HFFc6 (cell line): ENCODE measurements at regions not wholly inside any gene's neighbourhood (a gene's known extent, or its start where the extent isn't known, plus 50 kb on each side); places are given as distances from the start of the nearest gene placed in this dataset.
A peak's percentile ranks its signal among the peaks of the same experiment; 100 is the strongest.
"Not testable (repeated sequence)": the region's sequence is repeated elsewhere in the genome, so short reads cannot be mapped to it uniquely, and the experiment has no call there.

Source experiments
- DNase-seq: peaks from one replicate; pipeline ENCODE4 v3.0.0-alpha.2; 2018
- H3K27ac Mint-ChIP-seq: 2 replicates; pipeline ENCODE4 v1.8.0; 2020; ENCODE audit warnings: mild to moderate bottlenecking, mixed read lengths
- H3K27me3 Mint-ChIP-seq: 2 replicates; pipeline ENCODE4 v1.8.0; 2021; ENCODE audit warnings: mild to moderate bottlenecking, moderate library complexity, mixed read lengths; ENCODE audit not compliant: insufficient read depth
- H3K36me3 Mint-ChIP-seq: 2 replicates; pipeline ENCODE4 v1.8.0; 2021; ENCODE audit warnings: low read depth, mixed read lengths
- H3K4me1 Mint-ChIP-seq: 2 replicates; pipeline ENCODE4 v1.8.0; 2020; ENCODE audit warnings: low read depth, mixed read lengths
- H3K4me3 Mint-ChIP-seq: 2 replicates; pipeline ENCODE4 v1.8.0; 2020; ENCODE audit warnings: mild to moderate bottlenecking, moderate library complexity, mixed read lengths
- H3K9me3 Mint-ChIP-seq: 2 replicates; pipeline ENCODE4 v1.8.0; 2020; ENCODE audit warnings: mild to moderate bottlenecking, mixed read lengths
- CTCF ChIP-seq: fragments of 200-600 bp; sonication (generic); IDR thresholded peaks from 2 replicates; pipeline ENCODE4 v1.5.0; 2021; ENCODE audit warnings: antibody characterized with exemption, mild to moderate bottlenecking

DNA sequence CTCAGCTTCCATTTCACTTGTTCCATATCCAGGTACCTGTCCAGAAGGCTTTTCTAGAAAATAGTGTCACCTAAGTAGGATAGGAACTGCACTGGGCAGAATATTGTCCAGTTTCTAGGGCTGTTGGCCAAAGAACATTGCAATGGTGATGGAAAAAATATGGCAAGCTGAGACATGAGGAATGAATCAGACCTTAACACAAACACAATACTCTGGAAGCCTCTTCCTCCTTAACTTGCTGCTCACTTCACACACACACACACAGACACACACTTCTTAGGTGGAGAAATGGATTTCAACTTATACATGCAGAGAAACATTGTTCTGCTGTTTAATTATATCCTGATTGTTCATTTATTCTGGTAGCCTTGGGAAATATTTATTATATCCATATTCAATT is 203.0 kb upstream of the RGS17 start:
- no peak for TF ChIP-seq CTCF
- Mint-ChIP-seq H3K36me3 (no peaks in the 10 kb centered on the region), H3K27ac (no peak overlapping the region), H3K9me3 (peaks cover 69% of the 10 kb centered on the region), H3K27me3 (peaks cover 2% of the 10 kb centered on the region; the same call in 1 of the 2 replicates), H3K4me3 (no peak overlapping the region), H3K4me1 (no peaks in the 10 kb centered on the region)
- no peak for DNase-seq

DNA sequence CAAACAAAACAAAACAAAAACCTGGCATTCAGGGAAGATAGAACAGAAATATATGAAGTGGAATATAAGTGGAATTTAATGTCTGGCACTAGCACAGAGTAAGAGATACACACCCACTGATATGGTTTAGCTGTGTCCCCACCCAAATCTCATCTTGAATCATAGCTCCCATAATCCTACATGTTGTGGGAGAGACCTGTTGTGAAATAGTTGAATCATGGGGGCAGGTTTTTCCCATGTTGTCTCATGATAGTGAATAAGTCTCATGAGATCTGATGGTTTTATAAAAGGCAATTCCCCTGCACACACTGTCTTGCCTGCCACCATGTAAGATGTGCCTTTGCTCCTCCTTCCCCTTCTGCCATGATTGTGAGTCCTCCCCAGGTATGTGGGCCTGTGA is 200.1 kb upstream of the RGS17 start:
- H3K9me3 Mint-ChIP-seq, result peaks cover 58% of the 10 kb centered on the region
- not testable (repeated sequence) for DNase-seq, H3K4me1 Mint-ChIP-seq, H3K36me3 Mint-ChIP-seq, H3K27me3 Mint-ChIP-seq, H3K4me3 Mint-ChIP-seq, H3K27ac Mint-ChIP-seq

GRCh38 chr6:153328194-153328593 is 197.1 kb upstream of the RGS17 start:
- H3K4me1 Mint-ChIP-seq, result no peaks in the 10 kb centered on the region
- peaks cover 35% of the 10 kb centered on the region for H3K9me3 Mint-ChIP-seq
- no peaks in the 10 kb centered on the region for H3K27me3 Mint-ChIP-seq
- no peaks in the 10 kb centered on the region for H3K36me3 Mint-ChIP-seq
- no peak for DNase-seq
- no peak for TF ChIP-seq CTCF
- no peak overlapping the region for H3K4me3 Mint-ChIP-seq
- no peak overlapping the region for H3K27ac Mint-ChIP-seq

- Mint-ChIP-seq H3K4me1 (no peaks in the 10 kb centered on the region), H3K9me3 (peaks cover 18% of the 10 kb centered on the region), H3K36me3 (no peaks in the 10 kb centered on the region)
These were observed 194.6 kb upstream of the RGS17 start for GRCh38 chr6:153325661-153326060.

DNA sequence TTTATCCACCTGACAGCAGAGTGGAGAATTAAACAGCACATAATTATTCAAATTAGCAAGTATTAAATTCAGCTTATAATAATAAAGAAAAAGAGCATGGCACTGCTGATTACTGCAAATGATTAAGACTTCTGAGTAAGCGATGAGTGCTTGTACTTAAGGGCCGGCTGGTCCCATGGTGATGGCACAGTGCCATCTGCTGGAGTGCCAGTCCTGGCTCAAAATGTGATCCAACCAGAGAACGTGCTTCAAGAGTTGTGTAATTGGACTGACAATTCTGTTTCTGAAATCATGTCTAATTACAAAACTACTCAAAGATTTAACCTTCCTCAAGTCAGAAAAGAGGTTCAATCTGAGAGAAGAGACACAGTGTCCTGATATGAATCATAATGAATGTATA is 181.6 kb upstream of the RGS17 start:
- H3K4me1 Mint-ChIP-seq, result no peaks in the 10 kb centered on the region

More at GRCh38 chr6:153325661-153326060, 194.6 kb upstream of the RGS17 start:
- no peak overlapping the region for H3K4me3 Mint-ChIP-seq
- no peaks in the 10 kb centered on the region for H3K27me3 Mint-ChIP-seq
- TF ChIP-seq CTCF, result no peak
- DNase-seq, result no peak
- no peak overlapping the region for H3K27ac Mint-ChIP-seq

GRCh38 chr6:153309651-153310050 is 178.6 kb upstream of the RGS17 start:
- no peaks in the 10 kb centered on the region; the same call in 1 of the 2 replicates for H3K27me3 Mint-ChIP-seq
- peaks cover 10% of the 10 kb centered on the region; the same call in 1 of the 2 replicates for H3K9me3 Mint-ChIP-seq
- no peaks in the 10 kb centered on the region for H3K36me3 Mint-ChIP-seq

More for the DNA sequence above, 181.6 kb upstream of the RGS17 start:
- no peak for TF ChIP-seq CTCF
- H3K27me3 Mint-ChIP-seq, result no peaks in the 10 kb centered on the region; the same call in 1 of the 2 replicates
- DNase-seq, result peak; percentile 1
- no peak overlapping the region for H3K4me3 Mint-ChIP-seq
- H3K36me3 Mint-ChIP-seq, result no peaks in the 10 kb centered on the region
- peaks cover 22% of the 10 kb centered on the region for H3K9me3 Mint-ChIP-seq
- H3K27ac Mint-ChIP-seq, result no peak overlapping the region

More at GRCh38 chr6:153309651-153310050, 178.6 kb upstream of the RGS17 start:
- H3K4me1 Mint-ChIP-seq, result no peaks in the 10 kb centered on the region
- no peak for TF ChIP-seq CTCF
- no peak overlapping the region for H3K4me3 Mint-ChIP-seq
- DNase-seq, result no peak
- H3K27ac Mint-ChIP-seq, result no peak overlapping the region
